ENCODE measurements at regions not wholly inside any gene's neighbourhood (a gene's known extent, or its start where the extent isn't known, plus 50 kb on each side); places are given as distances from the start of the nearest gene placed in this dataset.

GRCh38 chrX:4572691-4573090 lies 859.2 kb upstream of the PRKX start:
- Histone ChIP-seq H3K9ac (ENCODE audit: low read length) (no peak overlapping the region), H3K4me3 (ENCODE audit: low read length) (no peak overlapping the region), H3K27me3 (ENCODE audit: low read depth, low read length) (no peaks in the 10 kb centered on the region), H4K20me1 (ENCODE audit: insufficient read depth, low read length) (no peaks in the 10 kb centered on the region), H2AFZ (ENCODE audit: low read depth, low read length) (no peak overlapping the region), H3K4me2 (ENCODE audit: low read length) (no peak overlapping the region), H3K4me1 (ENCODE audit: low read length) (no peaks in the 10 kb centered on the region), H3K9me3 (ENCODE audit: insufficient read depth, low read length) (no peaks in the 10 kb centered on the region), H3K27ac (ENCODE audit: low read length) (no peak overlapping the region), H3K79me2 (ENCODE audit: low read length) (no peaks in the 10 kb centered on the region), H3K36me3 (replicated peaks; ENCODE audit: low read depth, low read length) (no peaks in the 10 kb centered on the region)
- no peak for TF ChIP-seq CTCF (IDR thresholded peaks at IDR 0.05; ENCODE audit: low read depth, low read length)
- TF ChIP-seq EZH2phosphoT487 (IDR thresholded peaks at IDR 0.05; ENCODE audit: low read depth), result no peak

- H3K9ac ChIP-seq (ENCODE audit: low read length), result no peak overlapping the region
- no peaks in the 10 kb centered on the region for H3K4me1 ChIP-seq (ENCODE audit: low read length)
- H2AFZ ChIP-seq (ENCODE audit: low read depth, low read length), result no peak overlapping the region
- H3K9me3 ChIP-seq (ENCODE audit: insufficient read depth, low read length), result no peaks in the 10 kb centered on the region
- no peaks in the 10 kb centered on the region for H3K36me3 ChIP-seq (replicated peaks; ENCODE audit: low read depth, low read length)
- no peaks in the 10 kb centered on the region for H4K20me1 ChIP-seq (ENCODE audit: insufficient read depth, low read length)
- no peak overlapping the region for H3K4me2 ChIP-seq (ENCODE audit: low read length)
- H3K4me3 ChIP-seq (ENCODE audit: low read length), result no peak overlapping the region
- H3K79me2 ChIP-seq (ENCODE audit: low read length), result no peaks in the 10 kb centered on the region
- no peak overlapping the region for H3K27ac ChIP-seq (ENCODE audit: low read length)
- no peaks in the 10 kb centered on the region for H3K27me3 ChIP-seq (ENCODE audit: low read depth, low read length)
- TF ChIP-seq CTCF (IDR thresholded peaks at IDR 0.05; ENCODE audit: low read depth, low read length) (no peak), EZH2phosphoT487 (IDR thresholded peaks at IDR 0.05; ENCODE audit: low read depth) (no peak)
These were observed 856.7 kb upstream of the PRKX start for GRCh38 chrX:4570151-4570550.

- Histone ChIP-seq H3K79me2 (ENCODE audit: low read length) (no peaks in the 10 kb centered on the region), H3K27me3 (ENCODE audit: low read depth, low read length) (no peaks in the 10 kb centered on the region), H3K36me3 (replicated peaks; ENCODE audit: low read depth, low read length) (no peaks in the 10 kb centered on the region), H3K4me2 (ENCODE audit: low read length) (no peak overlapping the region), H2AFZ (ENCODE audit: low read depth, low read length) (no peak overlapping the region), H4K20me1 (ENCODE audit: insufficient read depth, low read length) (no peaks in the 10 kb centered on the region), H3K4me1 (ENCODE audit: low read length) (no peaks in the 10 kb centered on the region), H3K9ac (ENCODE audit: low read length) (no peak overlapping the region), H3K27ac (ENCODE audit: low read length) (no peak overlapping the region), H3K4me3 (ENCODE audit: low read length) (no peak overlapping the region), H3K9me3 (ENCODE audit: insufficient read depth, low read length) (no peaks in the 10 kb centered on the region)
- TF ChIP-seq CTCF (IDR thresholded peaks at IDR 0.05; ENCODE audit: low read depth, low read length), result no peak
These were observed 846.7 kb upstream of the PRKX start for GRCh38 chrX:4560192-4560591.

- Histone ChIP-seq H3K9ac (ENCODE audit: low read length) (no peak overlapping the region), H3K27ac (ENCODE audit: low read length) (no peak overlapping the region), H2AFZ (ENCODE audit: low read depth, low read length) (no peak overlapping the region), H3K36me3 (replicated peaks; ENCODE audit: low read depth, low read length) (no peaks in the 10 kb centered on the region), H3K79me2 (ENCODE audit: low read length) (no peaks in the 10 kb centered on the region), H3K9me3 (ENCODE audit: insufficient read depth, low read length) (no peaks in the 10 kb centered on the region), H3K4me1 (ENCODE audit: low read length) (no peaks in the 10 kb centered on the region), H3K4me3 (ENCODE audit: low read length) (no peak overlapping the region), H4K20me1 (ENCODE audit: insufficient read depth, low read length) (no peaks in the 10 kb centered on the region), H3K4me2 (ENCODE audit: low read length) (no peak overlapping the region), H3K27me3 (ENCODE audit: low read depth, low read length) (no peaks in the 10 kb centered on the region)
- no peak for TF ChIP-seq EZH2phosphoT487 (IDR thresholded peaks at IDR 0.05; ENCODE audit: low read depth)
- TF ChIP-seq CTCF (IDR thresholded peaks at IDR 0.05; ENCODE audit: low read depth, low read length), result peak; percentile 25; the same call in 1 of the 2 replicates
These were observed 836.6 kb upstream of the PRKX start for GRCh38 chrX:4550018-4550417.

Data from OCI-LY3 (cell line).